HG03432 (cell line): ENCODE measurements at regions not wholly inside any gene's neighbourhood (a gene's known extent, or its start where the extent isn't known, plus 50 kb on each side); places are given as distances from the start of the nearest gene placed in this dataset.

Experiments
- ATAC-seq: cut with Tn5 transposase; IDR thresholded peaks from one replicate; pipeline ENCODE4 v1.9.1; 2021; ENCODE audit warnings: mild to moderate bottlenecking, moderate library complexity; ENCODE audit not compliant: unreplicated experiment

GRCh38 chr2:52776571-52776970 lies 991.0 kb upstream of the CHAC2 start:
- no peak for ATAC-seq

DNA sequence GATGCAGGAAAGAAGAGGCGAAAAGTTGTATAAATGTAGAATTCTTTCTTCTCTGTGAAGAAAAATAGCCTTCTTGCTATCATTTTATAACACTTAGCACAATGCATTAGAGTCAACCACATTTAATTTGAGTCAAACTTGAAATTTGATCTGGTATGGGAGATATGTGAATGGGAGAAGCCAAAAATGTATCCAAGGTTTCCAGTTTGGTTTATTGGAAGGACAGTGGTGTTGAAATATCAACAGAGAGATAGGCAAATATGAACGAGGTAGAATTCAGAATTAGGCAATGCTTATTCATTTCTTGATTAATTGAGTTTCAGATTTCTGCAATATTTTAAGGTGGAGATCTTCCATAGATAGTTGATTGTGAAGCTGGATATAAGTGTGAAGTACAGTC lies 991.9 kb upstream of the CHAC2 start:
- ATAC-seq = no peak

GRCh38 chr2:52765735-52766134 lies 1001.9 kb upstream of the CHAC2 start:
- ATAC-seq = no peak

DNA sequence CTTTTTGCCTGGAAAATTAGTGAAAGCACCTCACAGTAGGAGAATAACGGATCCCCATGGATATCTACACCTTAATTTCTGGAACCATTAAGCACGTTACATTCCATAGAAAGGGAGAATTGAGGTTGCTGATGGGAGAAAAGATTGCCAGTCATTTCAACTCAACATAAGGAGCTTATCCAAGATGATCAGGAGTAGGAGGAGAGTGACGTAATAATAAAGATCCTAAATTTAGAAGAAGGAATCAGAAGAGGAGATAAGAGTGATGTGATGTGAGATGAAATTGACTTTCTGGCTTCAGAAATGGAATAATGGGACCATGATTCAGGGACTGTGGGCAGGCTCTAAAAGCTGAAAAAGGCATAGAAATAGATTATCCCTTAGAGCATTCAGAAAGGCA lies 1017.8 kb upstream of the CHAC2 start:
- ATAC-seq = no peak

GRCh38 chr2:52745144-52745543 lies 1022.5 kb upstream of the CHAC2 start:
- ATAC-seq = no peak

DNA sequence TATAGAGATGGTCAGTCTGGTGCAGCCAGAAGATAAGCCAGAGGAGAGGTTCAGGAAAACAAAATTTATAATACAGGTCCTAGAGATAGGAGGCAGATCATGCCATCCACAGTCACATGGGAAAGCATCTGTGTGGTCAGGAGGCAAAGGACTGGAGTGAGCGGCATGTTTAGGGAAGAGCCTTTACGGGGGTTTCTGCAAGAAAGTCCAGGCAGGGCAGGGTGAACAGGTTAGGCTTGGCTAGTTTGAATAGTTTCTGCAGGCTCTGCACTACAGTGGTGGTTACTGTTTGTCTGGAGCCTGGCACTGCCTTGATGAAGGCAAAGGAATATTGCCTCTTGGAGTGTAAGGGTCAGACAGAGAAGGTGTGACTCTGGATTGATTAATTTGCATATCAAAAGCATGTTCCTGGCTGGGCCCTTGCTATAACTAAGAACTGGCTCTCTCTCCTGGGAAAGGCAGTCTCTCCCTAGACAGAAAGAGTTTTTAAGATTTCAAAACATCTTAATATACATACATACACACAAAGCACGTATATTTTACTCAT lies 1034.7 kb upstream of the CHAC2 start:
- ATAC-seq = no peak

DNA sequence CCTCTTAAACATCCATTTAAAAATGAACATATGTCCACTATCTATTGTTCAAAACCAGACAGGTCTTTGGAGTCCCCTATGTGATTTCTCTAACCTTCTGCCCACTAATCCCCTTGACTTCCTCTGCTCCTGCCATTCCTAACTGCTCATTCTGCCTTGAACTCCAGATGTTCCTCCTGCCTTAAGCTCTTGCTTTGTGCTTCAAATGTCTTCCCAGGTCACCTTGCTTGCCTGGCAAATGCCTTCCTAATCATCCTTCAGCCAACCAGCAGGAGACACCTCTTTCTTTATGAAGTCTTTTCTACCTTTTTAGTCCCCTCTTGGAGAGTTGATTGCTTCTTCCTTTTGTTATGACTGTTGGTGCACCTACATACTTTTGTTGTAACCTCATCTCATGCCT lies 1043.0 kb upstream of the CHAC2 start:
- no peak for ATAC-seq

DNA sequence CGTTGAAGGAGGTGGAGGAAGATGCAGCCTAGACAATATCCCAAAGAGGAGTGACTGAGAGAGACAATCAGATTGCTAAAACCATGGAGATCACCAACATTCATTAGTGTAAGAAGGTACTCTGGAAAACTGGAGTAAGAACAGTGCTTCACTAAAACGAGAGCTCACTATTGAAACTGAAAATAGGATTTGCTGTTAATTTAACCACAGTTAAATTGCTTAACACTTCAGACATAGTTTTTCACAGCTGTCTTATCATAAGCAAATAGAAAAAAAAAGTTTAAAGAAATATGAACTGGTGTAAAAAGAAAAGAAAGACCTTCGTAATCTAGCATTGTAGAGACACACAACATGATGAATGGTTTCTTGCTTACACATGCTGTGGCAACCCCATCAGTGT lies 1049.8 kb upstream of the CHAC2 start:
- ATAC-seq = no peak

DNA sequence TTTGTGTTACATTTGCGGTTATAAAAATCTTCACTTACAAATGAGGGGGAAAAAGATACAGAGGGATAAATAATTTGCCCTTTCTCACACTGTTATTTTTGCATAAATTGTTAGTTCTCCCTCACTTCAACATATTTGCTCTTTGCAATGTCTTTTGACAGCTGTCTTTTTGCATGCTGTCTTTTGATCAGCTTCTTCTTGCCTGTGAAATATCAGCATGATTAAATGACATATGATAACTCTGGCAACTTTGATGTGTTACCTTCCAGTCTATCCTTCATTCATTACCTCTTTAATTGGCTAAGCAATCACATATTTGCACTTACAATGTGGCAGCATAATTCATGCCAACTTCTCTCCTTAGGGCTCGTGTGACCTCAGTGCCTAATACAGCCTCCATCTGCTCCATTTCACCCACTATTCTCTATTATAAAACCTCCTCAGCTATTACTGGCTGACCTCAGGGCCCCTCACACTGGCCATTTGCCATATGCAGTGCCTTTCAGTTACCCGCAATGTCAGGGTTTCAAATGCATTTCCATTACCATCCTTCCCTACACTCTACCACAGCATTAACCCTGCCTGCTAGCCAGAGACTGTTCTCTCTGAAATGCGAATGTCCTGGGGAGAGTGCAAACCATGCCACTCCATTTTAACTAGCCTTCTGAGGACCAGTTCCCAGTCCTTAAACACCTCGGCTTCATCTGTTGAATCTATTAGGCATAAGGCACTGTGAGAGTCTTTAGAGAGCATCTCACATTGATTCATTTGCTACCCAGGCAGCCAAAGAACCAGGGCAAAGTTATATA lies 1056.6 kb upstream of the CHAC2 start:
- ATAC-seq = no peak

DNA sequence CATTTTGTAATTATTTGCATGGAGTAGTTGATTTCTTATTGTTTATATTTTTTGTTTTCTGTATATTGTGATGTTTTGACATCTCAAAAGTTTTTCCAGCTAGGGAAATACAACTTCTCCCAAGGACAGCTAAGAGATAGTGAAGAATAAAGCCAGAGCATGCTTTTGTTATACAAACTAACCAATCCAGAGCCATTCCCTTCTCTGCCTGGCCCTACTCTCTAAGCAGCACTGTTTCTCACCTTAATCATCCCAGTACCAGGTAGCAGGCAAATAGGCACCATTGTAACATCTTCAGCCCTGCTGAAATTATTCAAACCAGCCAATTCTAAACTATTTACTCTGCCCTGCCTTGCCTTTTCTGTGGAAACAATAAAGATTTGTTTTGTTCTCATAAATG lies 1063.4 kb upstream of the CHAC2 start:
- no peak for ATAC-seq

DNA sequence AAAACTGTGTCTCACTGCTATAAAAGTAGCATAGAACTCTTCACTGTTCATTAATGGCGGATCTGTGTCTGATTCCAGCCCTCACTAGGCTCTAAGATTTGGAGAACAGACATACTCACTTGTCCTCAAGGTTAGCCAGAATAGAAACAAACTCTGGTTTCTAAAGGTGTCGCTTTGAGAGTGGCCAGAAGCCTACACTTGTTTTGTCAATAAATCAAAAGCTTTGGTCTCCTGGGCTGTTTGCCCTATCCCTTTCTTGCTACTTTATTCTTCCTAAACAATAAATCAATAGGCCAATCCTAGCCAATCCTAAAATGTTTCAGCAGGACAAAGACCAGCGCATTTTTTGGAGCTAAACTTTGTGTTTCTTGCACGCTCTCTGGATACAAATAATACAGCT lies 1064.6 kb upstream of the CHAC2 start:
- ATAC-seq = no peak

- no peak for ATAC-seq
These were observed 1069.2 kb upstream of the CHAC2 start for GRCh38 chr2:52698408-52698807.

DNA sequence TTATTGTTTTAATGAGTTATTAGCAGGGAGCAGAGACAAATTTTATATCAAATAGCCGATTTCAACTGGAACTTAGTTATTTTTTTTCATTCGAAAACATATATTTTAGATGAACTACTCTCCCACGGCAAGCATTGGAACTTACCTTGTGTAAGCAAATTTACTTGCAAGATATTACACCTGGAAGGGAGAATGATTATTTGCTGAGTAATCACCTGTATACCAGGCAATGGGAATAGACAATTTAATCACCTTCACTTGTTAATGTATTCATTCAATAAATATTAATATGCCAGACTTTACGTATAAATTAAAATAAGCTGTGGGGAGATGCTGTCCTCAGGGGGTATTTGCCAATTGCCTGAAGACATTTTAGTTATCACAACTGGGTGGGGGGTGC lies 1069.9 kb upstream of the CHAC2 start:
- ATAC-seq = no peak

GRCh38 chr2:52695731-52696130 lies 1071.9 kb upstream of the CHAC2 start:
- no peak for ATAC-seq

GRCh38 chr2:52686935-52687334 lies 1080.7 kb upstream of the CHAC2 start:
- no peak for ATAC-seq

DNA sequence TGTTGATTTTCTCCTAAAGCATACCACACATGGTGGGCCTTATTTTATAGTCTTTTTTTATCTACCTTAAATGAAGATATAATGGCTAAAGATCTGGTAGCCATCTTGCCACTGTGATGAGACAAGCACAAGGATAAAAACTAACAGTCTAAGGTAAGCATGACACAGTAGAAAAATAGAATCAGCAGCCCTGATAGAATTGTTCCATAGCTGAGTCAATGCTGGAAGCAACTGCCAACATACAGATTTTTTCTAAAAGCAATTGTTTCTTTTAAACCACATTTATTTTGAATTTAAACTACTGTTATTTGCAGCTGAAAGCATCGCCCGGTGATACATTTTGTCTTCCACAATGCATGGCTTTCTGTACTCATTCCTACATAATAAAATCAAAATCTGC lies 1091.5 kb upstream of the CHAC2 start:
- ATAC-seq = no peak

- no peak for ATAC-seq
These were observed 1098.9 kb upstream of the CHAC2 start for GRCh38 chr2:52668724-52669123.

DNA sequence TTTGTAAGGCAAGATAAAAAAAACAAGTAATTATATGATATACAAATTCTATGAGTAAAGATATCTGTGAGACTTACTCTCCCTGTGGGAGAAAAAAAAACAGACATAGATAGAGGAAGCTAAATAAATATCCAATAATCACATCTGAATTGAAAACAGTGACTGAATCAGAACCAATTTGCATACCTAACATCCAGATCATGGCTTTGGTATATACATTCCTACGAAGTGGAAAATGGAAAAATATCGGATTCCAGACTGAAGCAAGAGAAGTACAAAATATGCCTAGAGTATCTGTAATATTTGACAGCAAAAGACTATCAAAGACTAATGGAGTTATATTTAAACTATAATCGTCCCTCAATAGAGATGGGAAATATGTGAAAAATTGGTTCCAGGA lies 1108.1 kb upstream of the CHAC2 start:
- no peak for ATAC-seq

DNA sequence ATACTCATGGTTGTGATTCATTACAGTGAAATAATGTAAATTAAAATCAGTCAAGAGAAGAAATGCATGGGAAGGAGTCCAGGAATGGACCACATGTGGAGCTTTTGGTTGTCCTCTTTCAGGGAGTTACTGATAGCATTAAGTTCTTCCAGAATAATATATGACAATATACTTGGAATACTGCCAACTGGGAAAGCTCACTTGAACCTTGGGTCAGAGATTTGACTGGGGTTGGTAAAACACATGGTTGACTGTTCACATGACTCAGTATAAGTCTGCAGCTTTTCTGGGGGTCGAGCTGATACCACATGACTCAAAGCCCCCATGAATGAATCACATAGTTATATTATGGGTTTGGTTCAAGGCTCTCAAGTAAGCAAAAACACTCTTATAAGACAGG lies 1109.0 kb upstream of the CHAC2 start:
- no peak for ATAC-seq

DNA sequence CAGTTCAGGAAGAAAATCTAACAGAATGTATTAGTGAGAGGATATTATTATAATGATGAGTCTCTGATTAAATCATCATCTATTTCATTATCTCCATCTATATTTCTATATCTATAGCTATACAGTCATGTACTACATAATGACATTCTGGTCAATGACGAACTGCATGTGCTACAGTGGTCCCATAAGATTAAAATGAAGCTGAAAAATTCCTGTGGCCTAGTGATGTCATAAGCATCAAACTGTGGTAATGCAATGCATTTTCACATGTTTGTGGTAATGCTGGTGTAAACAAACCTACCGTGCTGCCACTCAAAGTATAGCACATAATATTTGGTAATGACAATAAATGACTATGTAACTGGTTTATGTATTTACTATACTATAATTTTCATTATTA lies 1127.9 kb upstream of the CHAC2 start:
- no peak for ATAC-seq

GRCh38 chr2:52632543-52632942 lies 1135.1 kb upstream of the CHAC2 start:
- ATAC-seq = no peak

- ATAC-seq = no peak
These were observed 1137.7 kb upstream of the CHAC2 start for GRCh38 chr2:52629944-52630343.

GRCh38 chr2:52629531-52629930 lies 1138.1 kb upstream of the CHAC2 start:
- ATAC-seq = no peak
